ENCODE measurements at regions not wholly inside any gene's neighbourhood (a gene's known extent, or its start where the extent isn't known, plus 50 kb on each side); places are given as distances from the start of the nearest gene placed in this dataset.
"Not testable (repeated sequence)": the region's sequence is repeated elsewhere in the genome, so short reads cannot be mapped to it uniquely, and the experiment has no call there.

DNA sequence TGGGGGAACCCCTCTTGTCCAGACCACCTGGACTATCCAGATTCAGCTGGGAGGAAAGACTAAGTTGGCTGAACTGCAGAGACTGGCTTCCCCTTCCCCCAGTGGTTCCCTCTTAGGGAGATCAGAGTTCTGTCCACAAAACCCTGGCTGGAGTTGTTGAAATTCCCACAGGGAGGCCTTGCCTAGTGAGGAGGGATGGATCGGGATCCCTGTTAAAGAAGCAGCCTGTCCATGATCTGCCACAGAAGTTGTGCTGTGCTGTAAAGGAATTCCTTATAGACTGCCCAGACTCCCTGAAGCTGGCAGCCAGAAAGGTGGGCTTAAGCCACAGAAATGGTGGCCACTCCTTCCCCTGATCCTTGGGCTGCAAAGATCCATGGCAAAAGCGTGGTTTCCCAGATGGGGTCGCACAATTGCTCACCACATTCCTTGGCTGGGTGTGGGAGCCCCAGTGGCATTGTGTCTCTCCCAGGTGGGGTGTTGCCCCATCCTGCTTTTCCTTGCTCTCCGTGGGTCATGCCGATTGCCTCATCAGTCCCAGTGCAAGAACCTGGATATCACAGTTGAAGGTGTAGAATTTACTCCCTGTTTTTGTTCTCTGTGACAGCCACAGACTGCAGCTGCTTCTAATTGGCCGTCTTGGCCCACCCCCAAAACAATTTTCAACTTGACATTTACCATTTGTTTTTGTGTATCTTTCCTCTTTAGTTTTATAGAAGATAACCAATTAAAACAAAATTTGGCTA, 342.4 kb downstream of the FGF10 start:
- H3K9me3 Mint-ChIP-seq, result peaks cover 2 to 13% (median 7%) of the 10 kb centered on the region in 7 donors
- Histone ChIP-seq H3K4me3 (replicated peaks in 1 of 3; ENCODE audit: low read depth in 2 of 3, low read length in 3 of 3) (no peak overlapping the region), H3K27ac (ENCODE audit: low read depth in 1 of 2, low read length in 2 of 2) (no peak overlapping the region), H3K4me1 (ENCODE audit: control insufficient read depth in 1 of 2, insufficient read depth in 2 of 2, low read length in 2 of 2) (no peaks in the 10 kb centered on the region), H3K79me2 (ENCODE audit: insufficient read depth, low read length) (no peaks in the 10 kb centered on the region), H3K9me3 (replicated peaks in 1 of 2; ENCODE audit: control insufficient read depth in 1 of 2, insufficient read depth in 1 of 2, low read length in 2 of 2) (peaks cover 6 to 10% of the 10 kb centered on the region in 2 donors), H3K4me2 (replicated peaks; ENCODE audit: extremely low read depth, low read length, poor library complexity, severe bottlenecking) (no peak overlapping the region), H4K20me1 (ENCODE audit: insufficient read depth, low read length) (no peaks in the 10 kb centered on the region), H3K27me3 (ENCODE audit: control insufficient read depth in 2 of 2, insufficient read depth in 2 of 2, low read length in 2 of 2) (no peaks in the 10 kb centered on the region), H2AFZ (ENCODE audit: insufficient read depth, low read depth, low read length, poor library complexity, severe bottlenecking) (no peak overlapping the region), H3K9ac (ENCODE audit: insufficient read depth, low read length, poor library complexity, severe bottlenecking) (no peak overlapping the region), H3K36me3 (replicated peaks in 1 of 2; ENCODE audit: control insufficient read depth in 1 of 2, insufficient read depth in 2 of 2, low read length in 2 of 2) (no peaks in the 10 kb centered on the region)
- no peaks in the 10 kb centered on the region for H3K4me1 Mint-ChIP-seq
- no peak overlapping the region for H3K27ac Mint-ChIP-seq
- DNase-seq, result no peak
- TF ChIP-seq, protein P1, sequence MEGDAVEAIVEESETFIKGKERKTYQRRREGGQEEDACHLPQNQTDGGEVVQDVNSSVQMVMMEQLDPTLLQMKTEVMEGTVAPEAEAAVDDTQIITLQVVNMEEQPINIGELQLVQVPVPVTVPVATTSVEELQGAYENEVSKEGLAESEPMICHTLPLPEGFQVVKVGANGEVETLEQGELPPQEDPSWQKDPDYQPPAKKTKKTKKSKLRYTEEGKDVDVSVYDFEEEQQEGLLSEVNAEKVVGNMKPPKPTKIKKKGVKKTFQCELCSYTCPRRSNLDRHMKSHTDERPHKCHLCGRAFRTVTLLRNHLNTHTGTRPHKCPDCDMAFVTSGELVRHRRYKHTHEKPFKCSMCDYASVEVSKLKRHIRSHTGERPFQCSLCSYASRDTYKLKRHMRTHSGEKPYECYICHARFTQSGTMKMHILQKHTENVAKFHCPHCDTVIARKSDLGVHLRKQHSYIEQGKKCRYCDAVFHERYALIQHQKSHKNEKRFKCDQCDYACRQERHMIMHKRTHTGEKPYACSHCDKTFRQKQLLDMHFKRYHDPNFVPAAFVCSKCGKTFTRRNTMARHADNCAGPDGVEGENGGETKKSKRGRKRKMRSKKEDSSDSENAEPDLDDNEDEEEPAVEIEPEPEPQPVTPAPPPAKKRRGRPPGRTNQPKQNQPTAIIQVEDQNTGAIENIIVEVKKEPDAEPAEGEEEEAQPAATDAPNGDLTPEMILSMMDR (IDR thresholded peaks at IDR 0.05), result no peak
- peaks cover 0 to 3% (median 0%) of the 10 kb centered on the region in 3 donors for H3K27me3 Mint-ChIP-seq (ENCODE audit: low read depth in 3 of 3)
- no peaks in the 10 kb centered on the region for H3K36me3 Mint-ChIP-seq
- H3K4me3 Mint-ChIP-seq, result no peak overlapping the region
- WGBS (ENCODE audit: insufficient coverage), result 75% methylated on average over 3 of the region's 6 CpGs
- intact Hi-C loops (cut with micrococcal nuclease), result no loop called here

DNA sequence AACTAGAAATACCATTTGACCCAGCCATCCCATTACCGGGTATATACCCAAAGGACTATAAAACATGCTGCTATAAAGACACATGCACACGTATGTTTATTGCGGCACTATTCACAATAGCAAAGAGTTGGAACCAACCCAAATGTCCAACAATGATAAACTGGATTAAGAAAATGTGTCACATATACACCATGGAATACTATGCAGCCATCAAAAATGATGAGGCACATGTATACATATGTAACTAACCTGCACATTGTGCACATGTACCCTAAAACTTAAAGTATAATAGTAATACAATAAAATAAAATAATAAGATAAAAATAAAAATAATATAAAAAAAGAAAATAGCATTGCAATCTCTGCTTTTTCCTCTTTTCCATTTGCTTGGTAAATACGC, 344.7 kb downstream of the FGF10 start:
- H3K4me2 ChIP-seq (replicated peaks; ENCODE audit: extremely low read depth, low read length, poor library complexity, severe bottlenecking); H3K27ac ChIP-seq (ENCODE audit: low read depth in 1 of 2, low read length in 2 of 2); H3K4me3 Mint-ChIP-seq; DNase-seq; H3K4me1 ChIP-seq (ENCODE audit: control insufficient read depth in 1 of 2, insufficient read depth in 2 of 2, low read length in 2 of 2); H3K36me3 Mint-ChIP-seq; H3K27me3 ChIP-seq (ENCODE audit: control insufficient read depth in 2 of 2, insufficient read depth in 2 of 2, low read length in 2 of 2); H3K27me3 Mint-ChIP-seq (ENCODE audit: low read depth in 3 of 3); H3K4me3 ChIP-seq (replicated peaks in 1 of 3; ENCODE audit: low read depth in 2 of 3, low read length in 3 of 3); H3K79me2 ChIP-seq (ENCODE audit: insufficient read depth, low read length); H4K20me1 ChIP-seq (ENCODE audit: insufficient read depth, low read length); H3K36me3 ChIP-seq (replicated peaks in 1 of 2; ENCODE audit: control insufficient read depth in 1 of 2, insufficient read depth in 2 of 2, low read length in 2 of 2); H3K4me1 Mint-ChIP-seq; intact Hi-C loops (cut with micrococcal nuclease); H3K27ac Mint-ChIP-seq; H3K9ac ChIP-seq (ENCODE audit: insufficient read depth, low read length, poor library complexity, severe bottlenecking); H2AFZ ChIP-seq (ENCODE audit: insufficient read depth, low read depth, low read length, poor library complexity, severe bottlenecking): not testable (repeated sequence)
- 90% methylated on average over 1 of the region's 4 CpGs for WGBS (ENCODE audit: insufficient coverage)
- H3K9me3 ChIP-seq (replicated peaks in 1 of 2; ENCODE audit: control insufficient read depth in 1 of 2, insufficient read depth in 1 of 2, low read length in 2 of 2), result peaks cover 9 to 17% of the 10 kb centered on the region in 2 donors
- peaks cover 10 to 27% (median 12%) of the 10 kb centered on the region in 7 donors for H3K9me3 Mint-ChIP-seq
